ENCODE measurements at regions not wholly inside any gene's neighbourhood (a gene's known extent, or its start where the extent isn't known, plus 50 kb on each side); places are given as distances from the start of the nearest gene placed in this dataset.

GRCh38 chrX:122913764-122914163 is 270.3 kb upstream of the GRIA3 start:
- Histone ChIP-seq H3K4me1 (ENCODE audit: insufficient read depth, low read length) (no peaks in the 10 kb centered on the region), H4K20me1 (ENCODE audit: insufficient read depth, low read length) (no peaks in the 10 kb centered on the region), H3K27me3 (ENCODE audit: insufficient read depth, low read length, poor library complexity) (no peaks in the 10 kb centered on the region), H3K36me3 (ENCODE audit: insufficient read depth, low read length) (no peaks in the 10 kb centered on the region), H2AFZ (ENCODE audit: low read depth, low read length) (no peak overlapping the region), H3K4me3 (ENCODE audit: low read depth in 1 of 2, low read length in 2 of 2) (no peak overlapping the region), H3K9me3 (ENCODE audit: insufficient read depth, low read length, severe bottlenecking) (no peaks in the 10 kb centered on the region), H3K27ac (ENCODE audit: low read length) (no peak overlapping the region), H3K79me2 (ENCODE audit: insufficient read depth, low read length) (no peaks in the 10 kb centered on the region), H3K4me2 (ENCODE audit: insufficient read depth, low read length) (no peak overlapping the region), H3K9ac (ENCODE audit: low read depth, low read length) (no peak overlapping the region)
- TF ChIP-seq CTCF (IDR thresholded peaks at IDR 0.05; ENCODE audit: borderline replicate concordance, extremely low read depth, low read length, poor library complexity, severe bottlenecking) (no peak), EZH2 (IDR thresholded peaks at IDR 0.05; ENCODE audit: borderline replicate concordance, low read depth, low read length, severe bottlenecking) (no peak)
- ATAC-seq (ENCODE audit: insufficient read depth, low read depth) (no peak), DNase-seq (no peak)

DNA sequence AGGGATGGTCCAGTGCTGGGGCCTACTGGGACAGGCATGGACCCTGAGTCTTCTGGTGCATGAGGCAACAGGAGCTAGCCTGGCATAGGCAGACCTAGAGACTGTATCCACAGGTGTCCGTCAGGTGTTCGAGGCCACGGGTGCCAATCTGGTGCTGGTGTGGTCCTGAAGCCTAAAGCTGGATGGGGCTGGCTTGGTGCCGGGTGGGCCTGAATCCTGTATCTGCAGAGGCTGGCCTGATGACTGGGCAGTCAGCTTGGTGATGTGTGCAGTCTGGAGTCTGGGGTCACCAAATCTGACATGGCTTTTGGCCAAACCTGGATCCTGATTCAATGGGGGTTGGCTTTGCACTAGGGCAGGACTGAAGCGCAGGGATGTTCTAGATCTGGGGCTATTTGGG is 269.8 kb upstream of the GRIA3 start:
- Histone ChIP-seq H3K4me2 (ENCODE audit: insufficient read depth, low read length) (no peak overlapping the region), H3K4me3 (ENCODE audit: low read depth in 1 of 2, low read length in 2 of 2) (no peak overlapping the region), H3K27me3 (ENCODE audit: insufficient read depth, low read length, poor library complexity) (no peaks in the 10 kb centered on the region), H3K4me1 (ENCODE audit: insufficient read depth, low read length) (no peaks in the 10 kb centered on the region), H4K20me1 (ENCODE audit: insufficient read depth, low read length) (no peaks in the 10 kb centered on the region), H3K9ac (ENCODE audit: low read depth, low read length) (no peak overlapping the region), H2AFZ (ENCODE audit: low read depth, low read length) (no peak overlapping the region), H3K27ac (ENCODE audit: low read length) (no peak overlapping the region), H3K36me3 (ENCODE audit: insufficient read depth, low read length) (no peaks in the 10 kb centered on the region), H3K79me2 (ENCODE audit: insufficient read depth, low read length) (no peaks in the 10 kb centered on the region), H3K9me3 (ENCODE audit: insufficient read depth, low read length, severe bottlenecking) (no peaks in the 10 kb centered on the region)
- no peak for DNase-seq
- ATAC-seq (ENCODE audit: insufficient read depth, low read depth) = no peak
- TF ChIP-seq CTCF (IDR thresholded peaks at IDR 0.05; ENCODE audit: borderline replicate concordance, extremely low read depth, low read length, poor library complexity, severe bottlenecking) (no peak), EZH2 (IDR thresholded peaks at IDR 0.05; ENCODE audit: borderline replicate concordance, low read depth, low read length, severe bottlenecking) (no peak)

- H3K79me2 ChIP-seq (ENCODE audit: insufficient read depth, low read length) = no peaks in the 10 kb centered on the region
- no peaks in the 10 kb centered on the region for H3K4me1 ChIP-seq (ENCODE audit: insufficient read depth, low read length)
- no peaks in the 10 kb centered on the region for H4K20me1 ChIP-seq (ENCODE audit: insufficient read depth, low read length)
- ATAC-seq (ENCODE audit: insufficient read depth, low read depth) = no peak
- H3K9ac ChIP-seq (ENCODE audit: low read depth, low read length) = no peak overlapping the region
- H3K4me2 ChIP-seq (ENCODE audit: insufficient read depth, low read length) = no peak overlapping the region
- TF ChIP-seq CTCF (IDR thresholded peaks at IDR 0.05; ENCODE audit: borderline replicate concordance, extremely low read depth, low read length, poor library complexity, severe bottlenecking) = no peak
- no peak for TF ChIP-seq EZH2 (IDR thresholded peaks at IDR 0.05; ENCODE audit: borderline replicate concordance, low read depth, low read length, severe bottlenecking)
- H3K4me3 ChIP-seq (ENCODE audit: low read depth in 1 of 2, low read length in 2 of 2) = no peak overlapping the region
- no peaks in the 10 kb centered on the region for H3K36me3 ChIP-seq (ENCODE audit: insufficient read depth, low read length)
- H2AFZ ChIP-seq (ENCODE audit: low read depth, low read length) = no peak overlapping the region
- H3K27ac ChIP-seq (ENCODE audit: low read length) = no peak overlapping the region
- H3K27me3 ChIP-seq (ENCODE audit: insufficient read depth, low read length, poor library complexity) = no peaks in the 10 kb centered on the region
- H3K9me3 ChIP-seq (ENCODE audit: insufficient read depth, low read length, severe bottlenecking) = no peaks in the 10 kb centered on the region
- no peak for DNase-seq
Observed at GRCh38 chrX:122934131-122934530, 249.9 kb upstream of the GRIA3 start.

- Histone ChIP-seq H3K79me2 (ENCODE audit: insufficient read depth, low read length) (no peaks in the 10 kb centered on the region), H3K27me3 (ENCODE audit: insufficient read depth, low read length, poor library complexity) (no peaks in the 10 kb centered on the region), H3K4me1 (ENCODE audit: insufficient read depth, low read length) (no peaks in the 10 kb centered on the region), H3K4me2 (ENCODE audit: insufficient read depth, low read length) (no peak overlapping the region), H3K27ac (ENCODE audit: low read length) (no peak overlapping the region), H4K20me1 (ENCODE audit: insufficient read depth, low read length) (no peaks in the 10 kb centered on the region), H3K4me3 (ENCODE audit: low read depth in 1 of 2, low read length in 2 of 2) (no peak overlapping the region), H3K36me3 (ENCODE audit: insufficient read depth, low read length) (no peaks in the 10 kb centered on the region), H3K9me3 (ENCODE audit: insufficient read depth, low read length, severe bottlenecking) (no peaks in the 10 kb centered on the region), H3K9ac (ENCODE audit: low read depth, low read length) (no peak overlapping the region), H2AFZ (ENCODE audit: low read depth, low read length) (no peak overlapping the region)
- no peak for TF ChIP-seq CTCF (IDR thresholded peaks at IDR 0.05; ENCODE audit: borderline replicate concordance, extremely low read depth, low read length, poor library complexity, severe bottlenecking)
- TF ChIP-seq EZH2 (IDR thresholded peaks at IDR 0.05; ENCODE audit: borderline replicate concordance, low read depth, low read length, severe bottlenecking) = no peak
- ATAC-seq (ENCODE audit: insufficient read depth, low read depth) (no peak), DNase-seq (no peak)
Observed at GRCh38 chrX:122940199-122940598, 243.9 kb upstream of the GRIA3 start.

Data from DND-41 (cell line).